IMR-90 (cell line): ENCODE measurements at regions not wholly inside any gene's neighbourhood (a gene's known extent, or its start where the extent isn't known, plus 50 kb on each side); places are given as distances from the start of the nearest gene placed in this dataset.

Experiments
- ATAC-seq: fragments of 200-7000 bp; cut with Tn5 transposase; 2 replicates; pipeline ENCODE4 v1.9.1; 2020; ENCODE audit warnings: low read depth, mild to moderate bottlenecking, moderate library complexity
- BruUV-seq: library from RNA; stranded (reverse); fragments of 400-500 nt; replicated peaks from 2 replicates; lab custom pipeline; 2021; lab: Mats Ljungman, UMichigan
- CTCF ChIA-PET: fragments of 300-600 bp; formaldehyde crosslinking; extraction: SDS; loops from one replicate; lab custom pipeline; 2021; ENCODE audit warnings: antibody characterized with exemption; lab: Yijun Ruan, JAX
- POLR2A ChIA-PET: fragments of 300-600 bp; sonication (Branson Sonifier 250); formaldehyde crosslinking; loops from one replicate; lab custom pipeline; 2022; ENCODE audit warnings: antibody characterized with exemption; ENCODE audit not compliant: unreplicated experiment; lab: Charles Lee
- DNase-seq: peaks from one replicate; pipeline ENCODE4 v3.0.0; 2013
- H2AFZ ChIP-seq: replicated peaks from 2 replicates; pipeline ENCODE3; 2013; ENCODE audit warnings: low read length, mild to moderate bottlenecking; ENCODE audit not compliant: poor library complexity
- H2AK5ac ChIP-seq: 2 replicates; pipeline ENCODE4 v1.6.1; 2013; ENCODE audit warnings: low read depth, low read length, inconsistent platforms
- H2AK9ac ChIP-seq: replicated peaks from 2 replicates; pipeline ENCODE3; 2013; ENCODE audit warnings: mild to moderate bottlenecking, low read depth, low read length, moderate library complexity; ENCODE audit not compliant: poor library complexity
- H2BK120ac ChIP-seq: 2 replicates; pipeline ENCODE4 v1.6.1; 2013; ENCODE audit warnings: low read depth, low read length, inconsistent platforms
- H2BK15ac ChIP-seq: 3 replicates; pipeline ENCODE4 v1.6.1; 2013; ENCODE audit warnings: low read depth, low read length, inconsistent platforms
- H2BK20ac ChIP-seq: 2 replicates; pipeline ENCODE4 v1.6.1; 2013; ENCODE audit warnings: low read depth, mild to moderate bottlenecking, inconsistent platforms, low read length, moderate library complexity
- H2BK5ac ChIP-seq: 2 replicates; pipeline ENCODE4 v1.6.1; 2013; ENCODE audit warnings: mild to moderate bottlenecking, low read depth, low read length, inconsistent platforms; ENCODE audit not compliant: poor library complexity, severe bottlenecking
- H3K14ac ChIP-seq: replicated peaks from 2 replicates; pipeline ENCODE4 v1.6.1; 2013; ENCODE audit warnings: low read depth, low read length, inconsistent platforms
- H3K18ac ChIP-seq: 2 replicates; pipeline ENCODE4 v1.6.1; 2013; ENCODE audit warnings: low read depth, low read length, control low read depth
- H3K23ac ChIP-seq: 2 replicates; pipeline ENCODE4 v1.6.1; 2013; ENCODE audit warnings: low read depth, low read length, inconsistent platforms
- H3K27ac ChIP-seq: 2 replicates; pipeline ENCODE4 v1.5.1; 2013; ENCODE audit warnings: mild to moderate bottlenecking, control low read depth, low read length; ENCODE audit not compliant: insufficient read depth
- H3K27me3 ChIP-seq: 2 replicates; pipeline ENCODE4 v1.6.1; 2013; ENCODE audit warnings: low read length; ENCODE audit not compliant: control insufficient read depth, insufficient read depth
- H3K36me3 ChIP-seq: 2 replicates; pipeline ENCODE4 v1.6.1; 2013; ENCODE audit warnings: low read length, mixed read lengths; ENCODE audit not compliant: control insufficient read depth, insufficient read depth
- H3K4ac ChIP-seq: 2 replicates; pipeline ENCODE4 v1.6.1; 2013; ENCODE audit warnings: low read depth, low read length, inconsistent platforms
- H3K4me1 ChIP-seq: 2 replicates; pipeline ENCODE4 v1.6.1; 2013; ENCODE audit warnings: low read length, mixed read lengths; ENCODE audit not compliant: control insufficient read depth, insufficient read depth
- H3K4me2 ChIP-seq: 2 replicates; pipeline ENCODE4 v1.6.1; 2013; ENCODE audit warnings: low read depth, mild to moderate bottlenecking, control low read depth, low read length, moderate library complexity
- H3K4me3 ChIP-seq: 2 replicates; pipeline ENCODE4 v1.5.1; 2013; ENCODE audit warnings: low read depth, mild to moderate bottlenecking, control low read depth, low read length, moderate library complexity; ENCODE audit not compliant: insufficient read depth
- H3K56ac ChIP-seq: 2 replicates; pipeline ENCODE4 v1.6.1; 2013; ENCODE audit warnings: low read length, inconsistent platforms; ENCODE audit not compliant: insufficient read depth; ENCODE audit errors: extremely low read depth
- H3K79me1 ChIP-seq, 2 experiments: 2 replicates each; pipeline ENCODE4 v1.6.1; 2013; ENCODE audit warnings: low read length in 2 of 2, inconsistent platforms in 1 of 2, low read depth in 1 of 2
- H3K9ac ChIP-seq: 2 replicates; pipeline ENCODE4 v1.6.1; 2013; ENCODE audit warnings: low read depth, low read length, control low read depth
- H3K9me1 ChIP-seq: 2 replicates; pipeline ENCODE4 v1.6.1; 2013; ENCODE audit warnings: low read length, inconsistent platforms; ENCODE audit not compliant: insufficient read depth
- H3K9me3 ChIP-seq: 2 replicates; pipeline ENCODE4 v1.6.1; 2013; ENCODE audit warnings: low read length; ENCODE audit not compliant: control insufficient read depth, insufficient read depth
- H4K20me1 ChIP-seq: 2 replicates; pipeline ENCODE4 v1.6.1; 2013; ENCODE audit warnings: low read length, inconsistent platforms; ENCODE audit not compliant: insufficient read depth
- H4K5ac ChIP-seq: 2 replicates; pipeline ENCODE4 v1.6.1; 2013; ENCODE audit warnings: mild to moderate bottlenecking, low read depth, low read length, control low read depth
- H4K8ac ChIP-seq, 2 experiments: 2 replicates each; pipeline ENCODE4 v1.6.1; 2013; ENCODE audit warnings: low read depth in 2 of 2, low read length in 2 of 2, control low read depth in 1 of 2, inconsistent platforms in 1 of 2
- H4K91ac ChIP-seq: 2 replicates; pipeline ENCODE4 v1.6.1; 2013; ENCODE audit warnings: low read depth, low read length, inconsistent platforms; ENCODE audit not compliant: insufficient read depth
- CTCF ChIP-seq: conservative IDR thresholded peaks from 2 replicates; pipeline ENCODE4 v1.5.1; 2012; ENCODE audit warnings: mild to moderate bottlenecking, low read depth, low read length, improper control_type of control experiment
- FOS ChIP-seq: fragments of 150-350 bp; IDR thresholded peaks from 2 replicates; pipeline ENCODE4 v1.6.1; 2016; ENCODE audit warnings: low read depth, low read length
- MAFK ChIP-seq: IDR thresholded peaks from 2 replicates; pipeline ENCODE4 v1.6.1; 2012; ENCODE audit warnings: low read depth, low read length, improper control_type of control experiment
- MXI1 ChIP-seq: IDR thresholded peaks from 2 replicates; pipeline ENCODE4 v1.6.1; 2012; ENCODE audit warnings: low read depth, mild to moderate bottlenecking, low read length, moderate library complexity, borderline replicate concordance
- NFE2L2 ChIP-seq: fragments of 150-350 bp; IDR thresholded peaks from 2 replicates; pipeline ENCODE4 v1.6.1; 2016; ENCODE audit warnings: low read depth, mild to moderate bottlenecking, low read length
- POLR2A ChIP-seq: IDR thresholded peaks from 2 replicates; pipeline ENCODE4 v1.6.1; 2012; ENCODE audit warnings: mild to moderate bottlenecking, low read depth, low read length
- RCOR1 ChIP-seq: IDR thresholded peaks from 2 replicates; pipeline ENCODE4 v1.6.1; 2012; ENCODE audit warnings: mild to moderate bottlenecking, low read length, improper control_type of control experiment; ENCODE audit not compliant: insufficient replicate concordance
- RFX5 ChIP-seq: IDR thresholded peaks from 2 replicates; pipeline ENCODE4 v1.8.0; 2012; ENCODE audit warnings: low read depth, mild to moderate bottlenecking, low read length, moderate library complexity
- SMC3 ChIP-seq: fragments of 150-350 bp; IDR thresholded peaks from 2 replicates; pipeline ENCODE4 v1.6.1; 2016; ENCODE audit warnings: low read depth, mild to moderate bottlenecking, antibody characterized with exemption, low read length, moderate library complexity
- WGBS, 2 experiments: methylation state at CpG; one replicate each; pipeline versions ENCODE4 v1.1.5 to v1.1.7; 2013; ENCODE audit warnings: missing lambda C conversion rate in 2 of 2; ENCODE audit not compliant: insufficient read length in 1 of 2; ENCODE audit errors: extremely low coverage in 2 of 2; 5-methylcytosine and 5-hydroxymethylcytosine counted together
- dilution Hi-C: fragments of 300-500 bp; cut with HindIII; formaldehyde crosslinking; loops from one replicate; pipeline ENCODE4 v1.14.3; 2018; ENCODE audit warnings: low sequenced_read_pairs; ENCODE audit not compliant: unreplicated experiment
- in situ Hi-C: fragments of 300-500 bp; cut with MboI; formaldehyde crosslinking; loops from 3 replicates; pipeline ENCODE4 v1.14.3; 2019; ENCODE audit warnings: low sequenced_read_pairs, inconsistent platforms, mixed read lengths
- intact Hi-C: fragments of 100-400 bp; cut with micrococcal nuclease; formaldehyde crosslinking; loops from 2 replicates; pipeline ENCODE4 v1.10.0; 2022
- TF ChIP-seq, protein P1 (sequence below): fragments of 150-350 bp; IDR thresholded peaks from 2 replicates; pipeline ENCODE4 v1.6.1; 2017; ENCODE audit warnings: mild to moderate bottlenecking, antibody characterized with exemption, low read length, low read depth

GRCh38 chr6:104344223-104344622 lies 515.5 kb downstream of the HACE1 start:
- Histone ChIP-seq H4K91ac (no peak overlapping the region), H3K18ac (no peak overlapping the region), H3K4ac (no peak overlapping the region), H2BK120ac (no peak overlapping the region), H3K9me1 (no peaks in the 10 kb centered on the region), H2BK15ac (no peak overlapping the region), H3K4me1 (no peaks in the 10 kb centered on the region), H4K5ac (no peak overlapping the region), H2AFZ (no peak overlapping the region), H3K9me3 (peaks cover 10% of the 10 kb centered on the region), H2AK9ac (no peak overlapping the region), H4K20me1 (no peaks in the 10 kb centered on the region), H3K9ac (no peak overlapping the region), H3K4me2 (no peak overlapping the region), H3K79me1 (no peaks in the 10 kb centered on the region), H3K23ac (no peak overlapping the region), H2AK5ac (no peak overlapping the region), H3K27me3 (no peaks in the 10 kb centered on the region), H2BK5ac (no peak overlapping the region), H2BK20ac (no peak overlapping the region), H3K56ac (no peak overlapping the region), H3K14ac (no peak overlapping the region), H3K4me3 (no peak overlapping the region), H3K27ac (no peak overlapping the region), H3K36me3 (no peaks in the 10 kb centered on the region), H4K8ac (no peak overlapping the region)
- ChIA-PET CTCF (no interaction called here), POLR2A (no interaction called here)
- in situ Hi-C loops (no loop called here), dilution Hi-C loops (no loop called here), intact Hi-C loops (no loop called here)
- BruUV-seq = no TSS peak
- no peak for DNase-seq
- TF ChIP-seq NFE2L2 (no peak), RCOR1 (no peak), SMC3 (no peak), CTCF (no peak), MAFK (no peak), FOS (no peak), RFX5 (no peak), POLR2A (no peak), MXI1 (no peak)
- TF ChIP-seq, protein P1, sequence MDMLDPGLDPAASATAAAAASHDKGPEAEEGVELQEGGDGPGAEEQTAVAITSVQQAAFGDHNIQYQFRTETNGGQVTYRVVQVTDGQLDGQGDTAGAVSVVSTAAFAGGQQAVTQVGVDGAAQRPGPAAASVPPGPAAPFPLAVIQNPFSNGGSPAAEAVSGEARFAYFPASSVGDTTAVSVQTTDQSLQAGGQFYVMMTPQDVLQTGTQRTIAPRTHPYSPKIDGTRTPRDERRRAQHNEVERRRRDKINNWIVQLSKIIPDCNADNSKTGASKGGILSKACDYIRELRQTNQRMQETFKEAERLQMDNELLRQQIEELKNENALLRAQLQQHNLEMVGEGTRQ = no peak
- ATAC-seq = no peak
- WGBS, 2 experiments = no CpG with 5 or more reads among the region's 2 CpGs
